Vagina (tissue), 2 donors: ENCODE measurements at regions not wholly inside any gene's neighbourhood (a gene's known extent, or its start where the extent isn't known, plus 50 kb on each side); places are given as distances from the start of the nearest gene placed in this dataset.

Experiments used
- DNase-seq, 2 donors: peaks; one replicate each; pipeline ENCODE4 v3.0.0-alpha.2; 2017; ENCODE audit errors: extremely low spot score in 2 of 2
- H3K27ac ChIP-seq: fragments of 200-600 bp; sonication (generic); one replicate; pipeline ENCODE4 v1.5.1; 2019
- H3K27me3 ChIP-seq: fragments of 200-600 bp; sonication (generic); one replicate; pipeline ENCODE4 v1.5.1; 2019
- H3K36me3 ChIP-seq, 2 donors: fragments of 200-600 bp; sonication (generic); one replicate each; pipeline ENCODE4 v1.5.1; 2017 to 2019
- H3K4me1 ChIP-seq: fragments of 200-600 bp; sonication (generic); one replicate; pipeline ENCODE4 v1.5.1; 2019
- H3K4me3 ChIP-seq, 2 donors: fragments of 200-600 bp; sonication (generic); 1 replicate in 1 of 2; 2 replicates in 1 of 2; pipeline ENCODE4 v1.5.1; 2016 to 2019
- H3K9me3 ChIP-seq: fragments of 200-600 bp; sonication (generic); one replicate; pipeline ENCODE4 v1.5.1; 2019
- POLR2A ChIP-seq, 2 donors: fragments of 450-650 bp; IDR thresholded peaks; one replicate each; pipeline ENCODE4 v1.6.1; 2017; ENCODE audit warnings: antibody characterized with exemption in 2 of 2, mild to moderate bottlenecking in 2 of 2, moderate library complexity in 2 of 2
- POLR2AphosphoS5 ChIP-seq, 2 donors: sonication (generic); formaldehyde crosslinking; IDR thresholded peaks; one replicate each; pipeline ENCODE4 v1.9.0; 2017; ENCODE audit warnings: antibody characterized with exemption in 2 of 2, mild to moderate bottlenecking in 2 of 2, low read depth in 1 of 2; ENCODE audit not compliant: insufficient read depth in 1 of 2
- intact Hi-C: fragments of 100-400 bp; cut with DNase I; formaldehyde crosslinking; loops from one replicate; pipeline ENCODE4 v1.15.1; 2023
- TF ChIP-seq, protein P1 (sequence below), 3 experiments: fragments of 450-650 bp in 2 of 3; fragments of 200-600 bp in 1 of 3; sonication (generic) in 1 of 3; IDR thresholded peaks; one replicate each; pipeline ENCODE4 v1.5.1; 2017 to 2019; ENCODE audit warnings: antibody characterized with exemption in 3 of 3, mild to moderate bottlenecking in 2 of 3, moderate library complexity in 2 of 3

DNA sequence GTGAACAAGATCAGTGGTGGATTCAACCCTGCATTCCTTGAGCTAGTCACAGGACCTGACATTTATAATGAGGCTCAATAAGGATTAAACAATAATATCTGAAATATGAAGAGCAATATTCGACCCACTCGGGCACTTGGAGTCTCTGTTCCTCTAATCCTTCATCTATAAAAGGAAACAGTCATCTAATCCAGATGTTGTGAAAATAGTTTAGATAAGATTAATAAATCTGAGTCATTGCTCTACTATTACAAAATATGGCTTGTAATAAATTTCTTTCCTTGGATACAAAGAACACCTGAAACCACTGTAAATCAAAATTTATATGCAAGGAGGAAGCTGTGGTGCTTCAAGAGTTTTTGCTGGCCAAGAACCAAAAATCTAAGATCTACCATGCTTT is 846.9 kb upstream of the ACVR2A start:
- H3K27ac ChIP-seq = no peak overlapping the region

DNA sequence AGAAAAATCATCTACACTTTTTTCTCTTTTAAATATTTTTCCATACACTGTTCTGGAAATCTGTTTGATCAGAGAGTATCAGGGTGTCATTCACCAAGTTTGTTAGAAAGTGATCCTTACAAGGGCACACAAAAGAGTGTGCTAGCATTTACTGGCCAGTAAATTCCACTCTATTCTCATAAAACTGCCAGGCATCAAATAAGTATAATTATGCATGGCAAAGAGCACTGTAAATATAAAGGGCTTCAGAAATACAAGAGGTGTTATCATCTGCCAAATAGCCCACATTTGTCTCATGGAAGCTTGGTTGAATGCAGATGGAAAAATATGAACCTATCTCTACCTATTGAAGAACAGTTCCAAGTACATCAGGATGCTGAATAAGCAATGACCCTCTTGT is 847.3 kb upstream of the ACVR2A start:
- intact Hi-C loops = no loop called here
- H3K36me3 ChIP-seq = no peaks in the 10 kb centered on the region
- no peaks in the 10 kb centered on the region for H3K9me3 ChIP-seq
- H3K4me3 ChIP-seq = no peak overlapping the region
- peaks cover 5% of the 10 kb centered on the region for H3K4me1 ChIP-seq
- no peak for DNase-seq
- H3K27ac ChIP-seq = no peak overlapping the region
- no peak for TF ChIP-seq POLR2AphosphoS5 (IDR thresholded peaks at IDR 0.05; ENCODE audit: insufficient read depth in 1 of 2, low read depth in 1 of 2)
- TF ChIP-seq, protein P1, sequence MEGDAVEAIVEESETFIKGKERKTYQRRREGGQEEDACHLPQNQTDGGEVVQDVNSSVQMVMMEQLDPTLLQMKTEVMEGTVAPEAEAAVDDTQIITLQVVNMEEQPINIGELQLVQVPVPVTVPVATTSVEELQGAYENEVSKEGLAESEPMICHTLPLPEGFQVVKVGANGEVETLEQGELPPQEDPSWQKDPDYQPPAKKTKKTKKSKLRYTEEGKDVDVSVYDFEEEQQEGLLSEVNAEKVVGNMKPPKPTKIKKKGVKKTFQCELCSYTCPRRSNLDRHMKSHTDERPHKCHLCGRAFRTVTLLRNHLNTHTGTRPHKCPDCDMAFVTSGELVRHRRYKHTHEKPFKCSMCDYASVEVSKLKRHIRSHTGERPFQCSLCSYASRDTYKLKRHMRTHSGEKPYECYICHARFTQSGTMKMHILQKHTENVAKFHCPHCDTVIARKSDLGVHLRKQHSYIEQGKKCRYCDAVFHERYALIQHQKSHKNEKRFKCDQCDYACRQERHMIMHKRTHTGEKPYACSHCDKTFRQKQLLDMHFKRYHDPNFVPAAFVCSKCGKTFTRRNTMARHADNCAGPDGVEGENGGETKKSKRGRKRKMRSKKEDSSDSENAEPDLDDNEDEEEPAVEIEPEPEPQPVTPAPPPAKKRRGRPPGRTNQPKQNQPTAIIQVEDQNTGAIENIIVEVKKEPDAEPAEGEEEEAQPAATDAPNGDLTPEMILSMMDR (IDR thresholded peaks at IDR 0.05) = no peak
- no peak for TF ChIP-seq POLR2A (IDR thresholded peaks at IDR 0.05)
- H3K27me3 ChIP-seq = no peaks in the 10 kb centered on the region

More for the DNA sequence above, 846.9 kb upstream of the ACVR2A start:
- Histone ChIP-seq H3K36me3 (no peaks in the 10 kb centered on the region), H3K9me3 (no peaks in the 10 kb centered on the region), H3K4me1 (peaks cover 5% of the 10 kb centered on the region), H3K4me3 (no peak overlapping the region), H3K27me3 (no peaks in the 10 kb centered on the region)
- TF ChIP-seq, protein P1 (IDR thresholded peaks at IDR 0.05) = no peak
- no peak for TF ChIP-seq POLR2AphosphoS5 (IDR thresholded peaks at IDR 0.05; ENCODE audit: insufficient read depth in 1 of 2, low read depth in 1 of 2)
- no peak for TF ChIP-seq POLR2A (IDR thresholded peaks at IDR 0.05)
- intact Hi-C loops = no loop called here
- DNase-seq = no peak

DNA sequence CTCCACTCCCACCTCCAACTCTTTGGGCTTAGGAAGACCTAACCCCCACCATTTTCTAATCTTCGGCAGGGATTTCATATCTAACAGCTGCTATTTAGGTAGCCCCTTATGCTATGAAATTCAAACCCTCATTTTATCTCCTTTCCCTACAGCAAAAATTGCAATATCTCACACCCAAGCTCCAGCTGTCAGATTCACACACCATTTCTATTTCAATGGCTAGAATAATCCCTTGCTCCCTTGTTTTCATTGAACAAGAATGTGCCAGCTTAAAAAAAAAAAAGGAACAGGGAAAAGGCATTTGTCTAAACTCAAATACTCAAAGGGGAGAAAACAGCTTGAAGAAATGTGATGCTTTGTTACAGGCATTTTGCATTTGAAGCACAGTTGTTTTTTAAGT is 850.6 kb upstream of the ACVR2A start:
- intact Hi-C loops = no loop called here
- DNase-seq = no peak
- Histone ChIP-seq H3K4me1 (peaks cover 5% of the 10 kb centered on the region), H3K4me3 (no peak overlapping the region), H3K36me3 (no peaks in the 10 kb centered on the region), H3K27me3 (no peaks in the 10 kb centered on the region), H3K9me3 (no peaks in the 10 kb centered on the region), H3K27ac (no peak overlapping the region)
- TF ChIP-seq POLR2A (IDR thresholded peaks at IDR 0.05) (no peak), POLR2AphosphoS5 (IDR thresholded peaks at IDR 0.05; ENCODE audit: insufficient read depth in 1 of 2, low read depth in 1 of 2) (no peak)
- TF ChIP-seq, protein P1 (IDR thresholded peaks at IDR 0.05) = no peak

DNA sequence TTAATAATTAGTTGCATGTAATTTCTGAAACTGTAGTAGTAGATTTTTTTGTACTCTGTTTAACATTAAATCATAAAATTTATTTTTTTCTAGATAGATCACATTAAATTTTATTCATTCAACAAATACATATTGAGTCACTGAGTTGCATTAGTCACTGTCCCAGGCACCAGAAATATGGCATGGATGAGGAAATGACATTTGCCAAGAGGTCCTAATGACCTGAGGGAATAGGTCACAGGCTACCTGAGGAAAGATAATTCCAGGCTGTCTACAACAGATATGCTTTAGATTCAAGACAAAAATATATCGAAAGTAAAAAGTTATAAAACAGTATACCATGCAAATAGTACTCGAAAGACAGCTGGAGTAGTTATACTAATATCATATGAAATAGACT is 852.4 kb upstream of the ACVR2A start:
- Histone ChIP-seq H3K9me3 (no peaks in the 10 kb centered on the region), H3K4me1 (peaks cover under 1% of the 10 kb centered on the region), H3K27me3 (no peaks in the 10 kb centered on the region), H3K4me3 (no peak overlapping the region), H3K27ac (no peak overlapping the region), H3K36me3 (no peaks in the 10 kb centered on the region)
- TF ChIP-seq, protein P1 (IDR thresholded peaks at IDR 0.05) = no peak
- TF ChIP-seq POLR2AphosphoS5 (IDR thresholded peaks at IDR 0.05; ENCODE audit: insufficient read depth in 1 of 2, low read depth in 1 of 2) (no peak), POLR2A (IDR thresholded peaks at IDR 0.05) (no peak)
- no peak for DNase-seq
- intact Hi-C loops = no loop called here

DNA sequence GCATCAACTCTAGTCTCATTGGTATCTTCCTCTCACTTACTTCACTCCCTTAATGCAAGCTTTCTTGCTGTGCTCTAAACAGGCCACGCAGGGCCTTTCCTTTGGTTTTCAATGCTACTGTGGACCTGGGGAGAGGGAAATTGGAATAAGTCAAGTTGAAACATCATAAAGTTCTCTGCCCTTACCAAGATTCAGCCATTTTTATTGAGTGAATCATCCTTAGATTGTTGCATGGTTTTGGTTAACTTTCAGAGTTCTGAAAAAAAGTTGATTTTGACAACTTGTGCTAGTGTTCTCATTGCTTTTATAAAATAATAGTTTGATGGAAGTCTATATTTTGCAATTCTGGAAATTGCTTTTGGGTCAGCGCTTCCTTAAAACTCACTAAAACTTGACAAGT is 852.8 kb upstream of the ACVR2A start:
- Histone ChIP-seq H3K4me3 (no peak overlapping the region), H3K4me1 (no peaks in the 10 kb centered on the region), H3K9me3 (no peaks in the 10 kb centered on the region), H3K27me3 (no peaks in the 10 kb centered on the region), H3K27ac (no peak overlapping the region), H3K36me3 (no peaks in the 10 kb centered on the region)
- intact Hi-C loops = no loop called here
- TF ChIP-seq, protein P1 (IDR thresholded peaks at IDR 0.05) = no peak
- no peak for TF ChIP-seq POLR2AphosphoS5 (IDR thresholded peaks at IDR 0.05; ENCODE audit: insufficient read depth in 1 of 2, low read depth in 1 of 2)
- TF ChIP-seq POLR2A (IDR thresholded peaks at IDR 0.05) = no peak
- no peak for DNase-seq
